OCI-LY1 (cell line): ENCODE measurements at regions not wholly inside any gene's neighbourhood (a gene's known extent, or its start where the extent isn't known, plus 50 kb on each side); places are given as distances from the start of the nearest gene placed in this dataset.

ENCODE experiments used
- H2AFZ ChIP-seq: fragments of 200-600 bp; sonication (generic), shearing (Covaris generic); 2 replicates; pipeline ENCODE4 v1.6.0; 2014; ENCODE audit warnings: antibody characterized with exemption, mild to moderate bottlenecking, low read length
- H3F3A ChIP-seq: fragments of 200-600 bp; sonication (generic), shearing (Covaris generic); 2 replicates; pipeline ENCODE4 v1.6.0; 2014; ENCODE audit warnings: mild to moderate bottlenecking, antibody characterized with exemption, low read length, moderate library complexity; ENCODE audit not compliant: insufficient read depth
- H3K27ac ChIP-seq: fragments of 200-600 bp; sonication (generic); 2 replicates; pipeline ENCODE4 v1.5.1; 2014; ENCODE audit warnings: low read length, mixed run types, mild to moderate bottlenecking, low read depth; ENCODE audit not compliant: poor library complexity, severe bottlenecking
- H3K27me3 ChIP-seq: fragments of 200-600 bp; sonication (generic); 2 replicates; pipeline ENCODE4 v1.6.0; 2014; ENCODE audit warnings: antibody characterized with exemption, mild to moderate bottlenecking, low read length, moderate library complexity; ENCODE audit not compliant: insufficient read depth
- H3K36me3 ChIP-seq: fragments of 200-600 bp; sonication (generic); 2 replicates; pipeline ENCODE4 v1.6.1; 2014; ENCODE audit warnings: mild to moderate bottlenecking, antibody characterized with exemption, low read length, moderate library complexity, mixed read lengths; ENCODE audit not compliant: insufficient read depth
- H3K4me1 ChIP-seq: fragments of 200-600 bp; sonication (generic); 2 replicates; pipeline ENCODE4 v1.5.1; 2014; ENCODE audit warnings: mild to moderate bottlenecking, low read length, moderate library complexity; ENCODE audit not compliant: insufficient read depth, severe bottlenecking
- H3K4me2 ChIP-seq: fragments of 200-600 bp; sonication (generic), shearing (Covaris generic); 2 replicates; pipeline ENCODE4 v1.6.1; 2014; ENCODE audit warnings: low read length
- H3K4me3 ChIP-seq: fragments of 200-600 bp; sonication (generic); 2 replicates; pipeline ENCODE4 v1.5.1; 2014; ENCODE audit warnings: low read length, low read depth, mild to moderate bottlenecking, mixed read lengths; ENCODE audit not compliant: poor library complexity, severe bottlenecking
- H3K79me2 ChIP-seq: fragments of 200-600 bp; shearing (Covaris generic); 2 replicates; pipeline ENCODE4 v1.6.1; 2016; ENCODE audit warnings: mixed run types, low read length, mixed read lengths; ENCODE audit not compliant: insufficient read depth
- H3K9ac ChIP-seq: fragments of 200-600 bp; sonication (generic), shearing (Covaris generic); 2 replicates; pipeline ENCODE4 v1.6.1; 2014; ENCODE audit warnings: mild to moderate bottlenecking, low read length, mixed read lengths
- H3K9me2 ChIP-seq: fragments of 200-600 bp; sonication (generic), shearing (Covaris generic); 2 replicates; pipeline ENCODE4 v1.6.1; 2014; ENCODE audit warnings: low read depth, mild to moderate bottlenecking, low read length, mixed read lengths
- H3K9me3 ChIP-seq: fragments of 200-600 bp; shearing (Covaris generic); 2 replicates; pipeline ENCODE4 v1.6.1; 2014; ENCODE audit warnings: low read length, mixed read lengths
- H4K20me1 ChIP-seq: fragments of 200-600 bp; sonication (generic), shearing (Covaris generic); 2 replicates; pipeline ENCODE4 v1.6.0; 2016; ENCODE audit warnings: mild to moderate bottlenecking, low read length; ENCODE audit not compliant: insufficient read depth
- CTCF ChIP-seq: fragments of 200-600 bp; sonication (generic), shearing (Covaris generic); IDR thresholded peaks from 2 replicates; pipeline ENCODE4 v1.5.1; 2017; ENCODE audit warnings: mild to moderate bottlenecking, antibody characterized with exemption, low read length, moderate library complexity, mixed read lengths
- EZH2 ChIP-seq: fragments of 200-600 bp; sonication (generic), shearing (Covaris generic); IDR thresholded peaks from 2 replicates; pipeline ENCODE4 v1.8.0; 2017; ENCODE audit warnings: borderline replicate concordance, mixed run types, mild to moderate bottlenecking, antibody characterized with exemption, low read length, moderate library complexity, mixed read lengths

DNA sequence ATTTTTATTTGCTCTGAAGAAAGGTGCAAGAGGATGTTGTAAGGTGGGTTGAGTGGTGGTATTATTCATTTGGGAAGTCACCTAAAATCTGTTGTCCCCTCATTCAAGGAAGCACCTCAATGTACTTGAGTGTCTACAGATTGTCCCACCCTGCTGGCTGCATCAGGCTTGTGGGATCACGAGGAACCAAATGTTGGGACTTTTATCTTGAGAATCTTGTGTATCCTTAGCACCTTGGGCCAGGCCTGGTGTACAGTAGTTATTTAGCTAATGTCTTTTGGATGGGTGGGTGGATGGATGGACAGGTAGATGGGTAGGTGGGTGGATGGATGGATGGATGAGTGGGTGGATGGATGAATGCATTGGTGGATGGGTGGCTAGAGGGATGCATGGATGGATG is 519.3 kb downstream of the BCL11B start:
- Histone ChIP-seq H3F3A (no peaks in the 10 kb centered on the region), H3K36me3 (no peaks in the 10 kb centered on the region), H3K4me1 (no peaks in the 10 kb centered on the region), H3K9ac (no peak overlapping the region), H3K27me3 (no peaks in the 10 kb centered on the region), H3K4me2 (no peak overlapping the region), H3K4me3 (no peak overlapping the region), H3K9me3 (peaks cover 6% of the 10 kb centered on the region; the same call in 1 of the 2 replicates), H4K20me1 (no peaks in the 10 kb centered on the region), H3K79me2 (no peaks in the 10 kb centered on the region), H3K9me2 (no peaks in the 10 kb centered on the region), H2AFZ (no peak overlapping the region), H3K27ac (no peak overlapping the region)
- TF ChIP-seq EZH2: no peak

DNA sequence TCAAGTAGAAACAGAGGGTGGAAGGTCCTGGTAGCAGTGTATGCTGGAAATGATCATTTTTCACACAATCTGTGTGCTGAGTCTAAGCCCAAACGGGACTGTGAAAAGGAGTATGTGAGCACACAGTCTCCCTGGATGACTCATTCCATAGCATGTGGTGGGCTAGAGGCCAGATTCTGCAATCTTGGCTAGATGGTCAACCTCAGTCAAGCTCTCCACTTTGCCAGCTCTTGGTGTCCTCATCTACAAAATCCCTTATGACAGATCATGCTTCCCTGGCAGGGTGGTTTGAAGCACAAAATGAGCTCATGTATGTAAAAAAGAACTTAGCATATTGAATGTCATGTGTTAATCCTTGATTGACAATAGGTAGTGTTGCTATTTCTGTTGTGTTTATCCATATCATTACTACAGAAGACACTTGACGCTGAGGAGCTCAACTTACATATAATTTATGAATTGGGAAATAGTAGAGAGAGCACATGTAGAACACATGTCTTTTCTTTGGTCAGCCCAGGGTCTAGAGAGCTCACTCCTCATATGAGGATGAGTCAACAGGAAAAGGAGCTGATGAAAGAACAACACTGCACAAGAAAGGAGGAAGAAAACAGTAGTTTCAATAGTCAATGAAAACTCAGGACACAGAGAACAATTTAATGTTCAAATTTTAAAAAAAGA is 517.5 kb downstream of the BCL11B start:
- no peaks in the 10 kb centered on the region for H3K27me3 ChIP-seq
- H4K20me1 ChIP-seq: no peaks in the 10 kb centered on the region
- no peak overlapping the region for H2AFZ ChIP-seq
- H3K9me3 ChIP-seq: peaks cover 6% of the 10 kb centered on the region; the same call in 1 of the 2 replicates
- H3K27ac ChIP-seq: no peak overlapping the region
- H3K79me2 ChIP-seq: no peaks in the 10 kb centered on the region
- H3K9ac ChIP-seq: no peak overlapping the region
- H3K4me2 ChIP-seq: no peak overlapping the region
- TF ChIP-seq CTCF: no peak
- no peak for TF ChIP-seq EZH2
- H3K9me2 ChIP-seq: no peaks in the 10 kb centered on the region
- no peaks in the 10 kb centered on the region for H3K36me3 ChIP-seq
- no peaks in the 10 kb centered on the region for H3K4me1 ChIP-seq
- no peak overlapping the region for H3K4me3 ChIP-seq
- H3F3A ChIP-seq: no peaks in the 10 kb centered on the region

DNA sequence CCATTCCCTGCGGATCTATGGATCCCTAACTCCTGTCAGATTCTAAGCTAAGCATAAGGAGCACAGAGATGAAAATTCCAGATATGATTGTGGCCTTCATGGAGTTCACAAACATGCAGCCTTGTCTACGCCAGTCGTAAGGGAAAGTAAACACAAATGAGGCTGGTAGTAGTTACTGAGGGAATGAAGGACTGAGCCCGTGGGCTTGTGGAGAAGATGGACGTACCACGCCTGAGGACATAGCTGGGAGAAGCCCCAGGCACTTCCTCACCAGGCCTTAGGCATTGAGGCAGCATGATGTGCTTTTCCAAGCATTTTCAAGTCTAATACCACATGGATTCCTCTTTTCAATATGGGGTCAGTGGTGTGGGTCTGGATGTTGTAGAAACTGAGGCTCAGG is 515.2 kb downstream of the BCL11B start:
- Histone ChIP-seq H3K4me3 (no peak overlapping the region), H3K9me3 (peaks cover 6% of the 10 kb centered on the region; the same call in 1 of the 2 replicates), H4K20me1 (no peaks in the 10 kb centered on the region), H3K27me3 (no peaks in the 10 kb centered on the region), H3F3A (no peaks in the 10 kb centered on the region), H3K79me2 (no peaks in the 10 kb centered on the region), H2AFZ (no peak overlapping the region), H3K27ac (no peak overlapping the region), H3K9me2 (no peaks in the 10 kb centered on the region), H3K36me3 (no peaks in the 10 kb centered on the region), H3K4me1 (no peaks in the 10 kb centered on the region), H3K9ac (no peak overlapping the region), H3K4me2 (no peak overlapping the region)
- TF ChIP-seq EZH2 (no peak), CTCF (no peak)

DNA sequence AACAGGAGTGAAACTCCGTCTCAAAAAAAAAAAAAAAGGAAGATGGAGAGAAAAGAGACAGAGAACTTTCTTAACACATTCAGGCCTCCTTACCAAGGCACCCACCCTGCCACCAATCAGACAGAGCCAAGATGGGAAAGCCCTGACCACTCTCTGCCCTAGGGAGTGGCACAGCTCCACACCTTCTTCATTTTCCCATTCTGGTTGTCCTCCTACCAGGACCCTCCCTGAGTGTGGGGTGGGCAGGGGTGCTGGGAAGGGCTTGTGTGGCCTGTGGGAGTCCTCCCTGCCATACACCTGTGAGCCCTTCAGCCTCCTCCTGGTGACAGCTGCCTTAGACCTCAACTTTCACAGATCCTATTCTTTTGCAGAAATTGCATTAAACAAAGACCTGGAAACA is 513.6 kb downstream of the BCL11B start:
- no peaks in the 10 kb centered on the region for H4K20me1 ChIP-seq
- no peaks in the 10 kb centered on the region for H3K9me2 ChIP-seq
- no peaks in the 10 kb centered on the region for H3F3A ChIP-seq
- peaks cover 6% of the 10 kb centered on the region; the same call in 1 of the 2 replicates for H3K9me3 ChIP-seq
- H3K4me3 ChIP-seq: no peak overlapping the region
- H3K4me2 ChIP-seq: no peak overlapping the region
- H3K79me2 ChIP-seq: no peaks in the 10 kb centered on the region
- no peaks in the 10 kb centered on the region for H3K36me3 ChIP-seq
- no peak overlapping the region for H2AFZ ChIP-seq
- no peaks in the 10 kb centered on the region for H3K4me1 ChIP-seq
- no peak overlapping the region for H3K27ac ChIP-seq
- no peak overlapping the region for H3K9ac ChIP-seq
- no peaks in the 10 kb centered on the region for H3K27me3 ChIP-seq
- TF ChIP-seq EZH2 (no peak), CTCF (no peak)
